ENCODE measurements at regions not wholly inside any gene's neighbourhood (a gene's known extent, or its start where the extent isn't known, plus 50 kb on each side); places are given as distances from the start of the nearest gene placed in this dataset.
"Not testable (repeated sequence)": the region's sequence is repeated elsewhere in the genome, so short reads cannot be mapped to it uniquely, and the experiment has no call there.

- DNase-seq = no peak
Observed at GRCh38 chr7:3094701-3095445, 51.2 kb upstream of the CARD11 start.

- no peak for DNase-seq
Observed at GRCh38 chr7:3097734-3098133, 54.1 kb upstream of the CARD11 start.

GRCh38 chr7:3102159-3102558, 58.5 kb upstream of the CARD11 start:
- no peak for DNase-seq

DNA sequence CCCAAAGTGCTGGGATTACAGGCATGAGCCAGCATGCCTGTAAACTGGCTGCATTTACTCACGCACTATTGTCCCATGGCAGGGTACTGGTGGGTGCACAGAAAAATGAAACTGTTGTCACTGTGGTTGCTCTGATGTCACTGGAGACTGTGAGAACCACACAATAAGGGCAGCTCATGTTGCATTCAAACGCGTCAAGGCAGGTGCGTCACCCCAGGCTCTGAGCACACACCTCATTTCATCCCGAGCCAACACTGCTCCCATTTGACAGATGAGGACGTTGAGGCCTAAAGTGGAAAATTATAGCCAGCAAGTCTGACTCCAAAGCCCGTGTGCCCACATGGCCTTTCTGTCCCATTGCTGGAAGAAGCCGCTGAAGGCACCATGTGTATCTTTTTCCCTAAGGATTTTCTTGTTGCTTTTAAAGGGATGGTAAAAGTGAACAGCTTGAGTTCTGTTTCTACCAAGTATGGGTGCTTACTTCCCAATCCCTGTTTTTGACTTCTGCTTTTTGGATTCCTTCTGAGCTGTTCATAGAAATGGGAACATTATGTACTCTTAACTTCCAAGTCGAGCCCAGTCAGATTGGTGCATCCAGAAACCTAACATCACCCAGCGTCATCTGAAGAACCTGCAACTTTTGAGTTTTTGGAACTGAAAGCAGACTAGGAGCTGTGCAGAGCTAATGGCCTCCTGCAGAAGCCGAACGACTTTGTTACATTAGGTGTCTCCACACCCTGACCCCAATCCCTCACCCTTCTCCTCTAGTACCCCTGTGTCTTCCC, 60.1 kb upstream of the CARD11 start:
- no peak for DNase-seq

DNA sequence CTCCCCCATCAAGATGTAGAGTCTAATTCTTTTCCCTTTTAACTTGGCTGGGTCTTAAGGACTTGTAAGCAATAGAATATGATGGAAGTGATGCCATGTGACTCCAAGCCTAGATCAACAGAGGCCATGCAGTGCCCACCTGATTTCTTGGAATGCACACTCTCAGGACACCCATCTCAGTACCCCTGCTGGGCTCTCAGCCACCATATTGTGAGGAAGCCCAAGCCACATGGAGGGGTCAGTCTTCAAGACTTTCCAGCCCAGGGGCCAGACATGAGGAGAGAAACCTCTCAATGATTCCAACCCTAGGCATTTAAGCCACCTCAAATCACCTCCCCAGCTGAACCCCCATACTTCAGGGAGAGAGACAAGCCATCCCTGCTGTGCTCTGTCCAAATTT, 62.2 kb upstream of the CARD11 start:
- no peak for DNase-seq

- DNase-seq = no peak
Observed at GRCh38 chr7:3106361-3106826, 62.7 kb upstream of the CARD11 start.

DNA sequence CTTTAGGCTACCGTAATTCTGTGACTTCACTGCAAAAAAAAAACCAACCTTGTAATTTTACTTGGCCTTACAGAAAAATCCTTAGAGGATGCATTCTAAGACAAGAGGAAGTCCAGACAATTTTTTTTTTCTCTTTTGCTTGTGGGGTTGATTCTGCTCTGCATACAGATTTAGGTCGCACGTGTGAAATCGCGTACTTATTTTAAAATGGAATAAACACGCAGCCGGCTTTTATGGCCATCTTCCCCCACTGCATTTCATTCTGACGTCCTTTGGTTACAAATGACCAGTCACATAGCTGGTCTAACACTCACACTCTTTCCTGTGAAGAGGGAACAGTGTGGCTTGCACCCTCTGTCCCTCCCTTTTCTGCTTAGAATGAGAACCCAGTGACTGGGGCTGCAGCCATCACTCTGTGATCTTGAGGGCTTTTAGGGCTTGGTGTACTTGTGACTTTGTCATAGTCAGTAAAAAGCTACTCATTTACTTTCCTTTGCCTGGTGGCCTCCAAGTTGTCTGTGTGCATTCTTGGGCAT, 63.6 kb upstream of the CARD11 start:
- no peak for DNase-seq

DNA sequence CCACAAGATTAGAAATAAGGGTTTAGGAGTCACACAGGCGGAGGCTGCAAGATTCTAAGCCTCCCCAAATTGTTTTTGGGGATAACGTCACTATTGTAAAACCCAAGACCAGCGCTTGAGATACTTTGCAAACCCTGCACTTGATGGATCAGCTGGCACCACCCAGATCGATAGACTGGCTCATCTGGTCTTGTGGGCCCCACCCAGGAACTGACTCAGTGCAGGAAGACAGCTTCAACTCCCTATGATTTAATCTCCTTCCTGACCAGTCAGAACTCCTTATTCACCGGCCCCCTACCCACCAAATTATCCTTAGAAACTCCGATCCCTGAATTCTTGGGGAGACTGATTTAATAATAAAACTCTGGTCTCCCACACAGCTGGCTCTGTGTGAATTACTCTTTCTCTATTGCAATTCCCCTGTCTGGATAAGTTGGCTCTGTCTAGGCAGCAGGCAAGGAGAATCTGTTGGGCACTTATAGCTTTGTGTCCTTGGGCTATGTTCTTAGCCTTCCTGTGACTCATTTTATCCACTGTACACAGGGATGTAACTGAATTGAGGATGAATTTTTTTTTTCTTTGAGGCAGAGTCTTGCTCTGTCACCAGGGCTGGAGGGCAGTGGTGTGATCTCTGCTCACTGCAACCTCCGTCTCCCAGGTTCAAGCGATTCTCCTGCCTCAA, 64.4 kb upstream of the CARD11 start:
- no peak for DNase-seq

DNA sequence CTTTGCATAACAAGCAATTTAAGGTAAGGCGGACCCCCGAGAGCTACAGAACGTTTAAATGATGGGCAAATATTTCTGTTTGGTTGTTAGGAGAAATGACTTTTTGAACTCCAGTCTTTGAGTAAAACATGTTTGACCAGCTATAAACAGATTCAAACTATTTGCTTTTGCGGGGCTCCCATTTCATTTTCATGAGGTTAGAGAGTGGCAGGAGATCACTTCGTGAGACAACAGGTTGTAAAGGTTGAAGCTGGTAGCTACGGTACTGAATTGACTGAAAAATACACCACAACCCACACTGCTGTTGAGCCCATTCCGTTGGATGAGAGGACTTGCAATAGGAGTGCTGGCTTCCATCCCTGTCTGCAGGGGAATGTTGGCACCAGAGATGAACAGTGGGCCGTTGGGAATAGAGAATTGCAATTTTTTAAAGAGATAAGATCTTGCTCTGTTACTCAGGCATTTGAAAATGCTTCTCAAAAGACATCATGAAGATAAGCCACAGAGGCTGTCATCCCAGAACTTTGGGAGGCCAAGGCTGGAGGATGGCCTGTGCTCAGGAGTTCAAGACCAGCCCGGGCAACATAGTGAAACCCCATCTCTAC, 65.7 kb upstream of the CARD11 start:
- no peak for DNase-seq

DNA sequence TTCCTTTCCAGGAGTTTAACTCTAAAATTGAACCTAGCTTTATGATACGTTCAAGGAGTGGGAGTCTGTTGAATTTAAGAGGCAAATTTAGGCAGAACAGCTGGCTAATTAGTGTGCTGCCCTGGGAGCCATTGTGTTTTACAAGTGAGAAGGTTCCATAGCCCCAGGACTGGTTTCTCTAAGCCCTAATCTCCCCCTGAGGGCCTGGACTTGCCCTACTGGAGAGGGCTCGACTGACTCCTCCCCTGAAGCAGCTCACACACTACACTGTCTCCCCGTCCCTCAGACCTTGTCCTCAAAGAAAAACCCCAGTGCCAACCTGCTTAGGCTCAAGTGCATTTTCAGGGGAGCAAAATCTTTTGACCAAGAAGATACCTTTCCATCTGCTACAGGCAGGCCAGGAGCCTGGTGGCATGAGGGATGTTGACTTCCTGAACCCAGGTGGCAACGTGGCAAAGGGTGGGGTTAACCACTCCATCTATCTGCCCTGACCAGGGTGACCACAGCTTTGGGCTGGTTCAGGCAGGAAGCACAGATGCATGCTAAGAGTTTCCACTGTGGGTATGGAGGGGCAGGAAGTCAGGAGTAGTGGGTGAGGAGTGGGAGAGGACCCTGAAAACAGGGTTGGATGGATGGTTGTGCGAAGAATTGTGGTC, 68.9 kb upstream of the CARD11 start:
- no peak for DNase-seq

GRCh38 chr7:3114917-3115316, 71.2 kb upstream of the CARD11 start:
- DNase-seq = no peak

DNA sequence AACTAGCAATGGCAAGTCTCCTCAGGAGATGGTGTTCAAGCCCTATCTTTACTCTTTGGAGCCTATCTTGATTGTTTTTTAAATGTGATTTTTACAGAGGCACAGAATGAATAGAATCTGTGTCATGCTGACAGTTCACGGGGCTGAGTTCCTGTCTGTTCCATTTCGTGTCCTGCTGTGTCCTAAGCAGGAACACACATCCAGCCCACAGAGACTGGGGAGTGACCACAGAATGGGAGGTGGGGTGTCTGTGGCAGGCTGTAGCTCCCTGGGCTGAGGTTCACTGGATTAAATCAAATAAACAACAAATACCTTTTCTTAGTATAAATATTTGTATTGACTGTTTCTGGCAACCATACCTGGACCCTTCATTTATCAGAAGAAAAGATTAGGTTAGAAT, 73.4 kb upstream of the CARD11 start:
- no peak for DNase-seq

- no peak for DNase-seq
Observed at GRCh38 chr7:3117488-3118231, 74.0 kb upstream of the CARD11 start.

DNA sequence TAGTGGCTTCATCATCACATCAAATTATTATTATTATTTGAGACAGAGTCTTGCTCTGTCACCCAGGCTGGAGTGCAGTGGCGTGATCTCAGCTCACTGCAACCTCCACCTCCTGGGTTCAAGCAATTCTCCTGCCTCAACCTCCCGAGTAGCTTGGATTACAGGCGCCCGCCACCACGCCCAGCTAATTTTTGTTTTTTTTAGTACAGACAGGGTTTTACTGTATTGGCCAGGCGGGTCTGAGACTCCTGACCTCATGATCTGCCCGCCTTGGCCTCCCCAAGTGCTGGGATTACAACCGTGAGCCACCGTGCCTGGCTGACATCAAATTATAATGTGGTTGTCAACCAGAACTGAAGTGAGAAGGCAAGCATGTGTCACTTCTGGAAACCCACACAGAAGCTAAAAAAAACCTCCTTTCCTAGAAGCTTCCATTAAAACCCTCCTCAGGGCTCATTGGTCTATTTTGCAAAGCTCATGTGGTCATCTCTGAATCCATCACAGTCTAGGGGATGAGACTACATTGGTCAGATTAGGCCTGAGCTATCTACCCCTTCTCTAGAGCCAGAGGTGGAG, 75.8 kb upstream of the CARD11 start:
- not testable (repeated sequence) for DNase-seq

DNA sequence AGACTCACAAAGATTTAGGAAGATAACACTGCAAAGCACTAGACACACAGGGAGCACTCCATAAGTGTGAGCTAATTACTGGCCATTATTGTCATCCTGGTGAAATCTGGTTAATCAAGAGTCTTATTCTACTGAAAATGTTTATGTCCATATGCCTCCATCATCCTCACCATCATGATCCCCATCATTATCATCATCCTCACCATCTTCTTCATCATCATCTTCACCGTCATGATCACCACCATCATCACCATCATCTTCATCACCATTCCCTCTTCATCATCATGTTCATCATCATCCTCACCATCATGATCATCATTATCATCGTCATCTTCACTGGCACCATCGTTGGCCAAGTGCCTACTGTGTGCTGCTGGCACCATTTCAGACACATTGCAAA, 76.3 kb upstream of the CARD11 start:
- DNase-seq = no peak

DNA sequence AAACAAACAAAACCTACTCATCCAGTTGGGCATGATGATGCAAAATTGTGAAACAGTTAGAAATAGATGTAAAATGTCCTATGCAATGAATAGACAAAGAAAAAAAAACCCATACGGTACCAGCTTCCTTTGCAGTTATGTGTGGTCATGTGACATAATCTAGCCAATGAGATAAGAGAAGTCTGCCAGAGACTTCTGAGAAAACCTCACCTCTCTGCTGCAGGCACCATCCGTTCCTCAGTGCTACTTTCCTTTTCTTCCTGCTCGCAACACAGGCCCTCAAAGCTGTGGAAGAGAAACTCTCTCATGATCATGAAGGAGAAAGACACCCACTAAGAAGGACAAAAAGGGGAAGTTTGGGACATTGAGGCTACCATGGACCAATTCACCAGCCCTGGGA, 76.8 kb upstream of the CARD11 start:
- no peak for DNase-seq

DNA sequence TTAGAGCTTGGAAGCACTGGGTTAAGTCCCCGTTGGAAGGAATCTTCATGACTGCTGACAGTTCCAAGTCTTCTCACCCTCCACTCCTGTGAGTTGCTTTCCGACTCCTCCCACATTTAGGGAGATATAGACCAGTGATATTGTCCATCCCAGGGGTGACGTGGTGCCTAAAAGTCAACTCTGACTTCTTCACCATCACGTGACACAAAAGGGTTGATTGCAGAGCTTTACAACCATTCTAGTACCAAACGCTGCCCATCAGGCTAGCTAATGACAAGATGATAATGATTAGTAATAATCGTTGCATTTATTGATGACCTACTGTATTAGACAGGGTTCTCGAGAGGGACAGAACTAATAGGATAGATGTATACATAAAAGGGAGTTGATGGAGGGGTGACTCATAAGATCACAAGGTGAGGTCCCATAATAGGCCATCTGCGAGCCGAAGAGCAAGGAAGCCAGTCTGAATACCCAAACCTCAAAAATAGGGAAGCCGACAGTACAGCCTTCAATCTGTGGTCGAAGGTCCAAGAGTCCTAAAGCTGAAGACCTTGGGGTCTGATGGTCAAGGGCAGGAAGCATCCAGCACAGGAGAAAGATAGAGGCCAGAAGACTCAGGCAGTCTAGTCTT, 85.3 kb upstream of the CARD11 start:
- no peak for DNase-seq

GRCh38 chr7:3133811-3134385, 90.2 kb upstream of the CARD11 start:
- DNase-seq = no peak

GRCh38 chr7:3134745-3135144, 91.1 kb upstream of the CARD11 start:
- DNase-seq = no peak

DNA sequence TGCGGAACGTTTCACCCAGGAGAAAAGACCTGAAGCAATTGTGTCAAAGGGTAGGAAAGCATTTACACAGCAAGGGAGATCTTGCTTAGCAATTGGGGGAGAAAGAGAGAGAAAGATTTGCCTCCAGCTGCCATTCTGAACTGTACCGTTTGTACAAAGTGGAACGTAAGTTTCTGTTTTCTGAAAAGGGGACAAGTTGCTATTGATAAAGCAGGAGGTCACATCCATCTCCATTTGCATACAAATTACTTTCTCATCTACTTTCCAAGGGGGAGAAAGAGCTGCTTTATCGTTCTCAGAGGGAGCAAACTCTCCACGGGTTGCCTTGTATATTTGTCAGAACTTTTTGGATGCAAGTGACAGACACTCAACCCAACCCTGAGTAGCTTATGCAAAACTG, 92.0 kb upstream of the CARD11 start:
- no peak for DNase-seq

GRCh38 chr7:3138206-3138605, 94.5 kb upstream of the CARD11 start:
- DNase-seq = no peak
